HG02642 (cell line): ENCODE measurements at regions not wholly inside any gene's neighbourhood (a gene's known extent, or its start where the extent isn't known, plus 50 kb on each side); places are given as distances from the start of the nearest gene placed in this dataset.

Experiments
- ATAC-seq: cut with Tn5 transposase; IDR thresholded peaks from one replicate; pipeline ENCODE4 v1.9.1; 2021; ENCODE audit warnings: mild to moderate bottlenecking; ENCODE audit not compliant: unreplicated experiment, poor library complexity

DNA sequence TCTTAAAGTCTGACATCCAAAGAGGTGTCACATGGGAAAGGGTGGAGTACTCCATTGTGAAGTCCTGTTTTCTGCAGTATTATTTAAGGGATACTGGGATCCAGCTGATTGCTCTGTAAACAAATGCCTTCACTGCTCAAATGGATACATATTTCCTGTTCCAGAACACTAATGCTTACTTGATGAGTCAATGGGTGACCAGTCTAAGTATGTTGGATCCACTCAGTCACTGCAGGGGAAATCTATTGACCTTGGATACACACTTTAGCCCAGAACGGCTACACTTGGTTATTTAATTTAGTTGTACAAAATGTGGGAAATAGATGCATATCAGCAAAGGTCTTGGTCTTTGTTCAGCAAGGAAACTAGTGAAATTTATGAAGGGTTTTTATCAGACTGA, 261.4 kb downstream of the MAP2K4 start:
- no peak for ATAC-seq

DNA sequence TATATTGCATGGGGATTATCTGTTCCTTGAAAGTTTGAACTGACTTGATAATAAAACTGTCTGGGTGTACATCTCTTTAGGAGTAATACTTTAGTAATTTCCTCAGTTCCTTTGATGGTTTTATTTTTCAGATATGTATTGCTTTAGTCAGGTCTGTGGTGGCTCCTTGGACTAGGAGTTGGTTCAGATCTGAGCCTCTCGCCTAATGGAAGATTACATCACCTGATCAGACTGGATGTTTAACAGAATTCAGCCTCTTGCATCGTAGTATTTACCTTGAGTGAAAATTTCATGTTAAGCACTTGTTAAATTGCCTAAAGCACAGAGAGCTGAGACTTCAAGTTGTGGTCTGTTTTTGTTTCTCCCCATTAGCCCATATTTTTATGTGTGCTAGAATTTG, 267.3 kb downstream of the MAP2K4 start:
- ATAC-seq, result no peak

DNA sequence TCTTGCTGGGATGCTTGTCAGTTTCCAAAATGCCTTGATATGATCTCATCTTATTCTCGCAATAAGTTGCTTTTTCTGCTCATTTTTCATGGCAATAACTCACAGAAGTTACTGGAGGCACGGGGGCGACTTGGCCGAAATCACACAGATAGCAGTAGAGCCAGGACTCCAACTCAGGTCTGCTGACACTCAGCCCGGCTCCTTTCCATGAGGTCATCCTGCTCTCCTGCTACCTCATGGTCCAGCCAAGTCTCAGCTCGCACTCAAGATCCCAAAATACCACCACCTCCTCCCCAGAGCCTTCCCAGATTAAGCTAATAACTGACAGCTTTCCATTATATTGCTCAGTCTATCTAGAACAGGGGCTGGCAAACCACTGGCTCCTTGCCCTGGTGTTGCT, 269.5 kb downstream of the MAP2K4 start:
- ATAC-seq, result no peak

DNA sequence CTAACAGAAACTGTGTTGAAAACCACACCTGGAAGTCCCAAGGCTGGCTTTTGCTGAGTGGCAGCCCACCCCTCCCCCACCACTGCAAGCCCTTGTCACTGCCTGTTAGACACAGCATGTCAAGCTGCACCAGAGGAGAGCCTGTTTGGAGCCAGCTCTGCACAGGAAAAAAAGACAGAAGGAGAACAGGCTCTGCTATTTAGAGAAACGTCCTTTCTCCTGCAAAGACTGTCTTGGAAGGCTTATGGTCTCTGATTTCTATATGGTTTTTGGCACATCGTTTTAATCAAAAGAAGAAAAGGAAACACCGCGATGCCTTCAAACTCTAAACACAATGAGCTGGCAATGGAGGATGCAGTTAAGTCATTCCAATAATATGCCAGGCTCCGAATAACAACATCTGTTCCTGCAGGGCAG, 275.5 kb downstream of the MAP2K4 start:
- ATAC-seq, result no peak

DNA sequence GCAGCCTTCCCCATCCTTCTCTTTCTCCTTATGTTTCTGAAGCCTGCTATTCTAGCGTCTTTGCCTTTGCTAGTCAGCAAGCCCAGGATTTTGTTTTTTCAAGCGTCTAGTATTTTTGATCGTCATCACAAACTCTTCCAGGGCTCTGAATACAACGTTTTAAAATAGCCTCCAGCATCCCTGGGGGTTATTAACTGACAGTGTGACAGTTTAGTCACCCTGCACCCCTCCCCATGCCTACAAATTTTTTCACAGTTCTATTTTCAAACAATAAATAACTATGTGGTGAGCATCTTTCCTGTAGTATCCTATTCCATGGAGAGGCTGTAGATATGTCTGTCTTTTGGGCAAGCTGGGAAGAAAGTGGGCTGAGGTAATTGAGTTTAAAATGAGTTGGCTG, 280.9 kb downstream of the MAP2K4 start:
- no peak for ATAC-seq

DNA sequence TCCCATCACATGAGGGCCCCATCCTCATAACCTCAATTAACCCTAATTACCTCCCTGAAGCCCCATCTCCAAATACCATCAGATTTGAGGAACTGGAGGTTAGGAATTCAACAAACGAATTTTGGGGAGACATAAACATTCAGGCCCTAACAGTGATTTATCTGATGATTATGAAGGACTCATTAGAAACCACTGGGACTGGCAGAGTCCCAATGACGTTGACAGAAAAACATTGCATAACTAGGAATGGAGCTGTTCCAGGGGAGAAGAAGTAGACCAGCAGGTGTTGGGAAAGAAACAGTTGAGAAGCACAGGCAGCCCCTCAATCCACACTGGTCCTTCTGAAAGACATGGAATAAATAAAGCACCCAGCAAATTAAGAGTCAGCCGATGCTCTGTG, 282.0 kb downstream of the MAP2K4 start:
- ATAC-seq, result no peak

DNA sequence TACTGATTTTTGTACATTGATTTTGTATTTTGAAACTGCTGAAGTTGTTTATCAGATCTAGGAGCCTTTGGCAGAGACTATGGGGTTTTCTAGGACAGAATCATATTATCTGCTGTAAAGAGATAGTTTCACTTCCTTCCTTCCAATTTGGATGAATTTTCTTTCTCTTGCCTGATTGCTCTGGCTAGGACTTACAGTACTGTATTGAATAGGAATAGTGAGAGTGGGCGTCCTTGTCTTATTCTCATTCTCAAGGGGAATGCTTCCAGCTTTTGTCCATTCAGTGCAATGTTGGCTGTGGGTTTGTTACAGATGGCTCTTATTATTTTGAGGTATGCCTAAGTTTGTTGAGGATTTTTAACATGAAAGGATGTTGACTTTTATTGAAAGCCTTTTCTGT, 290.1 kb downstream of the MAP2K4 start:
- no peak for ATAC-seq

DNA sequence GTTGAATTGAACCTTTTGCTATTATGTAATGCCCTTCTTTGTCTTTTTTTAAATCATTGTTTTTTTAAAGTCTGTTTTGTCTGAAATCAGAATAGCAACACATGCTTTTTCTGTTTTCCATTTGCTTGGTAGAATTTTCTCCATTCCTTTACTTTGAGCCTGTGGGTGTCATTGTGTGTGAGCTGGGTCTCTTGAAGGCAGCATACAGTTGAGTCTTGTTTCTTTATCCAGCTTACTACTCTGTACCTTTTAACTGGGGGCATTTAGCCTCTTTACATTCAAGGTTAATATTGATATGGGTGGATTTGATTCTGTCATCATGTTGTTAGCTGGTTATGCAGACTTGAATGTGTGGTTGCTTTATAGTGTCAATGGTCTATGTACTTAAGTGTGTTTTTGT, 292.0 kb downstream of the MAP2K4 start:
- no peak for ATAC-seq

DNA sequence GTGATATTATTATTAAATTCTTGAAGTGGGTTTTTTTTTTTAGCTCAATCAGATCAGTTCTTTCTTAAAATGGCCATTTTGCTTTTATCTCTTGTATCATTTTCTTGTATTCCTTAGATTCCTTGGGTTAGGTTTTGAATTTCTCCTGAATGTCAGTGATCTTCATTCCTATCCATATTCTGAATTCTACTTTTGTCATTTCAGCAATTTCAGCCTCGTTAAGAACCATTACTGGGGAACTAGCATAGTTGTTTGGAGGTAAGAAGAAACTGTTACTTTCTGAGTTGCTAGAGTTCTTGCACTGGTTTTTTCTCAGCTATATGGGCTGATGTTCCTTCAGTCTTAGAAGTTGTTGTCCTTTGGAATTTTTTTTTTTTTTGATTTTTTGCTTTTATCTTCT, 293.1 kb downstream of the MAP2K4 start:
- ATAC-seq, result no peak

DNA sequence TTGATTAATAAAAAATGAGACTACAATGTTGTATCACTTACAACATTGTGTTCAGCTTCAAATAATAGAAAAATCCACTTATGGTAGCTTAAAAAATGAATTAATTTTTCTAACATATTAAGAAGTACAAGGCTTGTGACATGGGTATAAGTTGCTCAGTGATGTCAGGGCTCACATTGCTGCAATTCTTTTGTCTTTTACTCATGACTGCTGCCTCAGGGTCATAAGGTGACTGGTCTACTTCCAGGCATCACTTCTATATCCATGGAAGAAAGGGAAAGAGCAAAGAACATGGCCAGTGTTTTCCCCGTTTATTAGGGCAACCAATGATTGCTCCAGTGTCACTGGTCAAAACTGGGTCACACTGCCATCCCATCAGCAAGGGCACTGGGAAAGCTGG, 295.3 kb downstream of the MAP2K4 start:
- no peak for ATAC-seq

DNA sequence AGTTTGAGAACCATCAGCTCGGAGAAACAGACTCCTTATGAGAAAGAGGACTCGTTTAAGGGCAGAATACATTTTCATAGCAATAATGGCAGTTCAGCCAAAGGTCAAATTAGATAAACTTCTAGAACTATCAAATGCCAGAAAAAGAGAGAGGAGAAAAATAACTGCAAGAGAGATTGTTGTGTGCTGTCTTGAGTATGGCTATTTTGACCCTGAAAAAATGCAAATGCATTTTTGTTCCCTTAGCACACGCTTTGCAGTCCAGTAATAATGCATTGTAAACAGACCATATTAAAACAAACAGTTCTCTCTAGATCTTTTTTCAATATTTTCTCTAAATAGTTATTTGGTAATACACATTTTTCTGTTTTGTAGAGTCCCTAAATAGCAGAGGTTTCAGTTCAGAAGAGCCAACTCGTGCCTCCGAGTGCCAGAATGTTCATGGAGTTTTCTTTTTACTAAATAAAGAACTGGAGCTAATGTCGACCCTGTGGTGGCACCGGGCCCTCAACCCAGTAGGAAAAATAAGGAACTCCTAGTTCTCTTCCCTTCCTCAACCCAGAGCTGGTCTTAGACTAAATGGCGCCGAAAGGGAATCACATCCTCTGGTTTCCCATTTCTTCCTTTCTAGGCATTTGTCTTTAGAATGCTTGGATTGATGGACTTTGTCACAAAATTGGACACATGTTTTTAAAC, 298.0 kb downstream of the MAP2K4 start:
- ATAC-seq, result no peak

DNA sequence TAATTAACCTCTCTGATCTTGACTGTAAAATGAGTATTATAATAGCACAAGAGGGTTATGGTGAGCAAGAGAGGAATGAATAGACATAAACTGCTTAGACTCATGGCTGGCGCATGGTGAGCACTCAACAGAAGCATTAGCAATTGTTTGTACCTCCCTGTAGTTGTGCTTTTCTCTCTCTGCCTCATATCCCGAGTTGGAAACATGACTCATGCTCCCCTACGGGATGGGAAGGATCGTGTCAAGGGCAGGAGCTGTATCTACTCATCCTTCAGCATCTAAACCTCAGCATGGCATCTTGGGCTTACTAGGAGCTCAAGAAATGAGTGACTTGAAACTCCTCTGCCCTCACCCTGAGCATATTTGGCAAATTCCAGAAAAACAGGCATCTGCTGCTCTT, 299.6 kb downstream of the MAP2K4 start:
- no peak for ATAC-seq

DNA sequence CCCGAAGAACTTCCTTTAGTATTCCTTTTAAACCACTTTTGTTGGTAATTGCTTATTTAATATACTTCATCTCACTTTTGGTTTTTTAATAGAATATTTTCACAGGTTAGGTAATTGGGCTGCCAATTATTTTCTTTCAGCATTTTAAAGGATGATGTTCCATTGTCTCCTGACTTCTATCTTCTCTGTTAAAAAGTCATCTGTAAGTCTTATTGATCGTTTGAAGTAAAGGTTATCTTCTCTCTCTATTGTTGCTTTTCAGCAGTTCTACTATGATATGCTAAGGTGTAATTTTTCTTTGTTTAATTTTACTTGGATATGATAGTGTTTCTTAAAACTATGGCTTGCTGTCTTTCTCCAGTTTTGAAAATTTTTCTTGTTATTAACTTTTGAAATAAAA, 307.5 kb downstream of the MAP2K4 start:
- ATAC-seq, result no peak

DNA sequence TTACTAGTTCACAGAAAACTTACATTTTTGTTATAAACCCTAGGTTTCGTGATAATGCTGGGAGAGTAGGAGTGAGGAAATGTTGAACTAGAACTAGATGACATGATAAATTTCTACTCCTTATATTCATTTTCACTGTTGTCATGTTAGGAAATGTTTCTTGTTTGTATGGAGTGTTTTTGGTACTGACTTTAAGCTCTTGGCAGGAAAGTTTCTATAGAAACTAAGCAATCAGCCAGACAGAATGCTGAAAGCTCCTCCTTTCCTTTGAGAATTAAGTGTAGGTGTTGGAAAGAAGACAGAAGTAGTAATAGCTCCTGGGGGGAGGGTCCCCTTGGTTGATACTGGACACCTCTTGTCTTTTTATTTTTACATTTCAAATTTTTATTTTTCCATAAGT, 309.8 kb downstream of the MAP2K4 start:
- ATAC-seq, result no peak

DNA sequence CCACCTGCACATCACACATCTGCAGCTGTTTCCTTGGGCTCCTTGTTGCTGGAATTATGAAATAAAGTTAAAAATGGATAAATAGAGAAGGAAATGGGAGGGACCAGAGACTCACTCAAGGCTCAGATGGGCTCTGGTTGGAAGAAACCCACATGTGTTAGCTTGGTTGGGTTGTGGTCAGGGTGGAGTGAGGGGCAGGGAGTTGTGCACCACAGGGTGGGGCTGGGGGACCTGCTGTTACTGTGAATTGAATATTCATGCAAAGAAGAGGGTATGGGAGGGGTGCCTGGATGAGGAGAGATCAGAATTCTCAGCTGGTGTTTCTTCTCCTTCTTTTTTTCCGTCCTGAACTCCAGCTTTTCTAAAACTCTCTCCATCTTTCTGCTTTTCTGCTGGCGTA, 320.7 kb downstream of the MAP2K4 start:
- no peak for ATAC-seq

DNA sequence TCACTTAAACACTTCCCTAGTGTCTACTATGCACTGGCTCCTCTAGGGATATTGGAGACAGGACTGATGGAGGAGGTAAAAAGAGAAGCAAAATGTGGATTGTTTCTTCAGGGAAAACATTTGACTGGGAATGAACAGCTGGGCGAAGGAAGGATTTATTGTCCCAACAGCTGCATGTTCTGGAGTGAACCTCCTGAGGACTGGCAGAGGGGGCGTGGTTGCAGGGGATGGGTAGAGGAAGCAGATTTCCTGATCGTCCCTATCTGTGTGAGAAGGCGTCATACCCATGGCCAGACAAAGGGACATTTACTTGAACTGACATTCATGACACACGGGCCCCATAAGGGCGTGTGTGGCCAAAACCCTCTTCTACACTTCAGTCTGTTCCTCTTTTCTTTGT, 321.5 kb downstream of the MAP2K4 start:
- no peak for ATAC-seq

DNA sequence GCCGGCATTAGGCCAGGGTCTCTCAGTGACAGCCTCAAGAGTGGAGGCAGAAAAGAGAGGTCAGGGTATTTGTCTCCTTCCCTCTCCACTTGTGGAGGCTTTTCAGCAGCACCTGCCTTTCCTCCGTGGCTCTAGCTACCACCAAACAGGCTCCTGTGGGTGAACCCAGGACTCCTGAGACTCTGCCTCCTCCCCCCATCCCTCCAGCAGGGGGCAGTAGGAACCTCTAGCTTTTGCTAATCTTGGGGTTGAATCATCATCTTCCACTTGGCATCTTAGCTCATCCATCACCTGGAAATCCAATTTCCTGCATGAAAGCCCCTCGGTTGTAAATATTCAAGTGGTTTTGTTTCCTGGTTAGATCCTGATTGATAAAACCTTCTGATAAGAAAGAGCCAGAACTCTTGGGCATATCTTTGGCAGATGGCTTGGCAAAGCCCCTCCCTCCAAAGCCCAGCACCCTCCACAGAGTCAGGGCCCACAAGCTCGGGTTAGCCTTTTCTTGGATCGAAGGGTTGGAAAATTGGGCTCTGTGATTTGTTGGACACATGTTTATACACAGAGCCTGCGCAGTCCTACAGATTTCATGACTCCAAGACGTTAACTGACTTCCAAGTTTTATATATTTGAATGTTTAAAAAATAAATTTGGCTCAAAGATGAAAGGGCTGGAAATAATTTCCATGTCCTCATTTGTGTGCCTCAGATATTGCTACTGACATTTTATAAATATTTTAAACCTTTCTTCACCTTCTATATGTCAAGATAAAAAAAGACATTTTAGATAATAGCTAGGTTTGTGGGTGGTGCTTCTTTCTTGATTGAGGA, 322.1 kb downstream of the MAP2K4 start:
- no peak for ATAC-seq

DNA sequence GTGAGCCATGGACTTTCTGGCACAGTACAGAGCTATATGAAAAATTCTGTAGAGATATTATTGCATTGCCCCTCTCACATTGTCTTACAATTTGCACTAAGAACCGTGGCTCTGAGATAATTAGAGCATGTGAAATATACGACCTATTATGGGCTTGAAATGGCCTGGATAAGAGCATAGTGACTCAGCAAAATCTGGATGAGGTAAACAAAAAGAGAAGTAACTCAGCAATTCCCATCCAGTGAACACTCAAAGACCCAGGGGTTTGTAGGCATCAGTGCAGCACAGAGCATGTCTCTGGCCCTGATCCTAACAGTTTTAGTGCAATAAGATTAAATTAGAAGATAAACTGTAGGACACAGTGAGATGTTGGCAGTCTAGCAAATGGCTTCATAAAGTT, 317.2 kb upstream of the MYOCD start:
- ATAC-seq, result no peak

DNA sequence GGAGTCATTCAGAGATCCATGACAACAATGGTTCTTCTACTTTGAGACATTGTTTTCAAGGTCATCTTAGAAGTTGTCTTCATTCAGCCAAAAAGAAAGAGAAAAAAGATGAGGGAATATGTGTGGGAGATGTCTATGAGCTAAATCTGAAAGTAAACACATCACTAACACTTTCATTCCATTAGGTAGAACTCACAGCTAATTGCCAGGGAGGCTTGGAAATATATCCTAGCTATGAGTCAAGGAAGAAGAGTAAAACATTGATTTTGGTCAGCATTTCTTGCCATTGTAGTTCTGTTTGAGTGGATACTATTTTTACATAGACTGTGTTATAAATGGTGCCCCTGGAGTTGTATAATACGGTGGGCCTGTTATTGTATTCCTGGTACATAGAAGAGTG, 316.4 kb upstream of the MYOCD start:
- no peak for ATAC-seq

DNA sequence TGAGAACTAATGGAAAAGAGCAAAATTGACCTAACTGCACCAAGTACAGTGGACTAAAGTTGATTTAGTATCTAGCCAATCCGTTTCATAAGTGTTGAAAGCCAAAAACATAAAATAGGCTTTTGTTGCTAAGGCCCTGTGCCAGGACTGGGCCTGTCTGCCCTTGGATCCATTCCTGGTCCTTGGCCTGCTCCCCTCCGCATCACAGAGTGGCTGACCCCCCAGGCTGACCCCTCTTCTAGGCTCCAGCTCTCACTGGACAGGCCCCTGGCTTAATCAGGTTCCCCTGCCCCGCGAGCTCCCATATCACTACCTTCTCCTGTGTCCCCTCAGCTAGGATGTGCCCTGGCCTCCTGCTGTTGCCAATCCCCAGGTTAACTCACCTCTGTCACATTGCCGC, 313.6 kb upstream of the MYOCD start:
- ATAC-seq, result no peak

DNA sequence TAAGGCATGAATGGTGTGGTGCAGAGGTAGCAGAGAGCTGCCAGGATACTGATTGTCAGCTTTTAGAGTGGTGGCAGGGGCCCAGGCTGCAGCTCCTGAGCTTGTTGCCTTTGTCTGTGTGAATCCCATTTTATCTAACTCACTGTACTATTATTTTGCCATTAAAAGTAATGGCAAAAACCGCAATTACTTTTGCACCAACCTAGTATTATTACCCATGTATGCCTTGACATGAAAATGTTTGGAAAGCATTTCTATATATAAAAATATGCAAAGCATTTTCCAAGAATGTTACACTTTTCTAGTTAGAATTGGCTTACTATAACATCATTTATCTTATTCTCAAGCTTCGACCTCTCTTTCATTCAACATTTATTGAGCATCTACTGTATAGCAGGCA, 308.1 kb upstream of the MYOCD start:
- no peak for ATAC-seq

DNA sequence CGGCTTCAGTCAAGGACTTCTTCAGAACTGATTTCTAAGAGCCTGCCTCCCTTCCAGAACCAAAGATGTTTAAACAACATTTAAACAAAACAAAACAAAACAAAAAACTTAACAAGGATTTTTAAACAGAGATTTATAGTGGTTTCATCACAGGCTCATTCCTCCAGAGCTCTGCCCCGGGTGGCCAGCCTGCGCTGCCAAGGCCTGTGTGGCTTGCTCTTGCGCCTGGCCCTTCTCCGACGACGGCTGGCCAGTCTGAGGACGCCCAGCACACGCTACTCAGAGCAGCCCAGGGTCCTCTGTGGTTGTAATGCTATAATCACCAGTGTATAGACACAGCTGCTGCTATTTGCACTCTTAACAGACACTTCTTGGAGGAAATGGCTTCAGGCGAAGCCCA, 307.2 kb upstream of the MYOCD start:
- no peak for ATAC-seq
